B cell (primary cell): ENCODE measurements at regions not wholly inside any gene's neighbourhood (a gene's known extent, or its start where the extent isn't known, plus 50 kb on each side); places are given as distances from the start of the nearest gene placed in this dataset.

Source experiments
- ATAC-seq: fragments of 200-7000 bp; cut with Tn5 transposase; one replicate; pipeline ENCODE4 v1.10.0; 2021; ENCODE audit warnings: low read depth, mild to moderate bottlenecking, moderate number of reproducible peaks, moderate library complexity
- CTCF ChIA-PET: fragments of 350-600 bp; sonication (Branson Sonifier 250); formaldehyde crosslinking; loops from one replicate; lab custom pipeline; 2021; ENCODE audit warnings: antibody characterized with exemption, inconsistent platforms; lab: Charles Lee
- POLR2A ChIA-PET: fragments of 350-600 bp; sonication (Branson Sonifier 250); formaldehyde crosslinking; loops from one replicate; lab custom pipeline; 2021; ENCODE audit warnings: antibody characterized with exemption; lab: Charles Lee
- DNase-seq: peaks from one replicate; pipeline ENCODE4 v3.0.0; 2013
- H2AFZ ChIP-seq: 2 replicates; pipeline ENCODE4 v1.6.1; 2012; ENCODE audit warnings: mild to moderate bottlenecking, low read depth, low read length; ENCODE audit not compliant: insufficient read depth, poor library complexity, severe bottlenecking
- H3K27ac ChIP-seq, 2 donors: 1 replicate in 1 of 2; 2 replicates in 1 of 2; pipeline ENCODE4 v1.5.1; 2012 to 2013; ENCODE audit warnings: low read length in 2 of 2, mild to moderate bottlenecking in 2 of 2, moderate library complexity in 1 of 2
- H3K27me3 ChIP-seq, 4 experiments: fragments of 200-600 bp in 1 of 4; sonication (generic) in 1 of 4; replicated peaks in 1 of 4; 1 replicate in 2 of 4; 2 replicates in 2 of 4; pipeline versions ENCODE4 v1.6.1 to v1.7.0; 2013 to 2016; ENCODE audit warnings: low read length in 3 of 4, mild to moderate bottlenecking in 2 of 4, mixed read lengths in 1 of 4, moderate library complexity in 1 of 4; ENCODE audit not compliant: insufficient read depth in 4 of 4, control insufficient read depth in 3 of 4; ENCODE audit errors: control extremely low read depth in 1 of 4
- H3K36me3 ChIP-seq, 2 experiments: replicated peaks in 1 of 2; 1 replicate in 1 of 2; 2 replicates in 1 of 2; pipeline versions ENCODE4 v1.6.1 to v1.7.1; 2013; ENCODE audit warnings: low read length in 1 of 2; ENCODE audit not compliant: insufficient read depth in 2 of 2, control insufficient read depth in 1 of 2; ENCODE audit errors: control extremely low read depth in 1 of 2, extremely low read depth in 1 of 2
- H3K4me1 ChIP-seq, 2 donors: fragments of 200-600 bp in 1 of 2; sonication (generic) in 1 of 2; 1 replicate in 1 of 2; 2 replicates in 1 of 2; pipeline versions ENCODE4 v1.5.1 to v1.6.1; 2013 to 2017; ENCODE audit warnings: low read length in 2 of 2; ENCODE audit not compliant: control insufficient read depth in 2 of 2, insufficient read depth in 2 of 2
- H3K4me2 ChIP-seq: replicated peaks from 2 replicates; pipeline ENCODE3; 2012; ENCODE audit warnings: mild to moderate bottlenecking, low read depth, low read length; ENCODE audit not compliant: poor library complexity, severe bottlenecking
- H3K4me3 ChIP-seq, 5 experiments: fragments of 200-600 bp in 1 of 5; sonication (generic) in 1 of 5; 1 replicate in 3 of 5; 2 replicates in 2 of 5; pipeline versions ENCODE4 v1.5.1 to v1.7.0; 2011 to 2016; ENCODE audit warnings: low read length in 4 of 5, mild to moderate bottlenecking in 4 of 5, low read depth in 2 of 5, control low read depth in 1 of 5, moderate library complexity in 1 of 5; ENCODE audit not compliant: insufficient read depth in 1 of 5; ENCODE audit errors: control extremely low read depth in 1 of 5, extremely low read depth in 1 of 5
- H3K79me2 ChIP-seq: fragments of 200-600 bp; sonication (generic); one replicate; pipeline ENCODE4 v1.6.0; 2016; ENCODE audit warnings: low read length; ENCODE audit not compliant: control insufficient read depth, insufficient read depth
- H3K9ac ChIP-seq: fragments of 200-600 bp; sonication (generic); 2 replicates; pipeline ENCODE4 v1.6.1; 2017; ENCODE audit warnings: mild to moderate bottlenecking, low read length, moderate library complexity
- H3K9me3 ChIP-seq, 3 donors: one replicate each; pipeline versions ENCODE4 v1.6.1 to v1.7.1; 2013; ENCODE audit warnings: low read length in 2 of 3; ENCODE audit not compliant: control insufficient read depth in 2 of 3, insufficient read depth in 1 of 3; ENCODE audit errors: control extremely low read depth in 1 of 3
- H4K20me1 ChIP-seq: 2 replicates; pipeline ENCODE4 v1.6.0; 2012; ENCODE audit warnings: mild to moderate bottlenecking, low read length; ENCODE audit not compliant: insufficient read depth, control insufficient read depth, poor library complexity, severe bottlenecking
- H3K27ac Mint-ChIP-seq: one replicate; pipeline ENCODE4 v1.8.0; 2021; ENCODE audit warnings: mixed read lengths
- H3K27me3 Mint-ChIP-seq: one replicate; pipeline ENCODE4 v1.8.0; 2021; ENCODE audit warnings: mixed read lengths
- H3K4me1 Mint-ChIP-seq: one replicate; pipeline ENCODE4 v1.8.0; 2021; ENCODE audit warnings: mixed read lengths
- H3K4me3 Mint-ChIP-seq: one replicate; pipeline ENCODE4 v1.8.0; 2021; ENCODE audit warnings: mixed read lengths
- H3K9me3 Mint-ChIP-seq: one replicate; pipeline ENCODE4 v1.8.0; 2022; ENCODE audit warnings: mixed read lengths; ENCODE audit not compliant: insufficient read depth
- EZH2 ChIP-seq: IDR thresholded peaks from 2 replicates; pipeline ENCODE4 v1.6.1; 2012; ENCODE audit warnings: borderline replicate concordance, low read depth, mild to moderate bottlenecking, moderate library complexity, low read length; ENCODE audit not compliant: insufficient read depth, poor library complexity, severe bottlenecking
- WGBS: methylation state at CpG from one replicate; pipeline ENCODE4 v1.1.5; 2013; ENCODE audit warnings: missing lambda C conversion rate; ENCODE audit not compliant: insufficient coverage; 5-methylcytosine and 5-hydroxymethylcytosine counted together
- intact Hi-C: fragments of 100-400 bp; cut with micrococcal nuclease; formaldehyde crosslinking; loops from one replicate; pipeline ENCODE4 v1.10.0; 2022
- TF ChIP-seq, protein P1 (sequence below): fragments of 200-600 bp; IDR thresholded peaks from one replicate; pipeline ENCODE4 v1.8.0; 2022; ENCODE audit warnings: antibody characterized with exemption, mild to moderate bottlenecking

DNA sequence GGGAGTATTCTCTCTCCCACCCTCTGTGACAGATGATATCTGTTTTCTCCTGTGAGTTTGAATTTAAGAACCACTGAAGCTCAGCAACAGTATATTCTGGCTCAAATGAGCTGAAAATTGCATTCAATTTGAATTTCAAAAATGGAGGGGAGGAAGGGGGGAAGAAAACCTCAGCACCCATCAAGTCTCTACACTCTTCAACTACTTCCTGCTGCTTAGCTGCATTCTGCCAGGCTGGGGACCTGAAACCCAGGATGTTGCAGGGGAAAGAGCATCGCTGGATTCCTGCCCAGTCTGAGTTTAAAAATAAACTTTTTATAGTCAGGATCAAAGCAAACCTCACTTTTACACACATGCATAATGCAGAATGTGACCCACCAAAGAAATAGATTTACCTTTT is 214.3 kb upstream of the ESRRG start:
- no peak overlapping the region for H3K4me3 ChIP-seq
- TF ChIP-seq, protein P1, sequence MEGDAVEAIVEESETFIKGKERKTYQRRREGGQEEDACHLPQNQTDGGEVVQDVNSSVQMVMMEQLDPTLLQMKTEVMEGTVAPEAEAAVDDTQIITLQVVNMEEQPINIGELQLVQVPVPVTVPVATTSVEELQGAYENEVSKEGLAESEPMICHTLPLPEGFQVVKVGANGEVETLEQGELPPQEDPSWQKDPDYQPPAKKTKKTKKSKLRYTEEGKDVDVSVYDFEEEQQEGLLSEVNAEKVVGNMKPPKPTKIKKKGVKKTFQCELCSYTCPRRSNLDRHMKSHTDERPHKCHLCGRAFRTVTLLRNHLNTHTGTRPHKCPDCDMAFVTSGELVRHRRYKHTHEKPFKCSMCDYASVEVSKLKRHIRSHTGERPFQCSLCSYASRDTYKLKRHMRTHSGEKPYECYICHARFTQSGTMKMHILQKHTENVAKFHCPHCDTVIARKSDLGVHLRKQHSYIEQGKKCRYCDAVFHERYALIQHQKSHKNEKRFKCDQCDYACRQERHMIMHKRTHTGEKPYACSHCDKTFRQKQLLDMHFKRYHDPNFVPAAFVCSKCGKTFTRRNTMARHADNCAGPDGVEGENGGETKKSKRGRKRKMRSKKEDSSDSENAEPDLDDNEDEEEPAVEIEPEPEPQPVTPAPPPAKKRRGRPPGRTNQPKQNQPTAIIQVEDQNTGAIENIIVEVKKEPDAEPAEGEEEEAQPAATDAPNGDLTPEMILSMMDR: no peak
- TF ChIP-seq EZH2: no peak
- no peaks in the 10 kb centered on the region for H3K79me2 ChIP-seq
- POLR2A ChIA-PET: no interaction called here
- no peak overlapping the region for H3K4me3 Mint-ChIP-seq
- CTCF ChIA-PET: interaction anchor here (0.7 kb wide), 1 partner anchor 1364 kb away, joined by 3 read pairs; no protein-coding TSS in a partner anchor
- H3K4me1 ChIP-seq: no peaks in the 10 kb centered on the region
- H3K27me3 Mint-ChIP-seq: no peaks in the 10 kb centered on the region
- ATAC-seq (no peak), DNase-seq (no peak)
- H3K9ac ChIP-seq: no peak overlapping the region
- 67% methylated on average over 1 of the region's 1 CpG for WGBS
- H3K9me3 ChIP-seq: no peaks in the 10 kb centered on the region
- H3K36me3 ChIP-seq: no peaks in the 10 kb centered on the region
- intact Hi-C loops: no loop called here
- H2AFZ ChIP-seq: no peak overlapping the region
- no peak overlapping the region for H3K4me2 ChIP-seq
- H3K27ac Mint-ChIP-seq: no peak overlapping the region
- no peaks in the 10 kb centered on the region for H3K27me3 ChIP-seq
- H4K20me1 ChIP-seq: no peaks in the 10 kb centered on the region
- H3K4me1 Mint-ChIP-seq: no peaks in the 10 kb centered on the region
- no peaks in the 10 kb centered on the region for H3K9me3 Mint-ChIP-seq
- H3K27ac ChIP-seq: no peak overlapping the region

DNA sequence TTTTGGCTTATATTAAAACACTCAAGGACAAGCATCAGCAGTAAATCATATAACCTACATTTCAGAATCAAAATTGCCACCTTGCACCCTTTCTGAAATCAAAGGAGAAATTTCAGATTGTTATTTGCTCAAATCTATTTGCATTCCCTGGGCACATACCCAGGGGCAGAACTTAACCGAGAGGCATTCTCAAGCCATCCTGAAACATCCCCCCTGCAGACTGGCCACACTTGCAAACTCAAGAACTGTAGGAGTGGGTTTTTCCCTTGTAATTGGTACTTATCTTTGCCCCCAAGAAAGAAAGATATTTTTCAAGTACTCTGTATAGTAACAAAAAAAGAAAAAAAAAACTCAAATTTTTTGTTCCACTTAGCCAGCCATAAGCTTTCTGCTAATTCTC is 213.6 kb upstream of the ESRRG start:
- no peaks in the 10 kb centered on the region for H4K20me1 ChIP-seq
- no peaks in the 10 kb centered on the region for H3K27me3 ChIP-seq
- Mint-ChIP-seq H3K9me3 (no peaks in the 10 kb centered on the region), H3K27ac (no peak overlapping the region), H3K27me3 (no peaks in the 10 kb centered on the region), H3K4me1 (no peaks in the 10 kb centered on the region), H3K4me3 (no peak overlapping the region)
- ChIA-PET CTCF (no interaction called here), POLR2A (no interaction called here)
- no peak overlapping the region for H3K4me3 ChIP-seq
- no peak overlapping the region for H2AFZ ChIP-seq
- no peaks in the 10 kb centered on the region for H3K9me3 ChIP-seq
- no CpG with 5 or more reads among the region's 1 CpG for WGBS
- intact Hi-C loops: no loop called here
- ATAC-seq: no peak
- no peaks in the 10 kb centered on the region for H3K4me1 ChIP-seq
- no peak overlapping the region for H3K4me2 ChIP-seq
- H3K9ac ChIP-seq: no peak overlapping the region
- H3K27ac ChIP-seq: no peak overlapping the region
- no peaks in the 10 kb centered on the region for H3K36me3 ChIP-seq
- H3K79me2 ChIP-seq: no peaks in the 10 kb centered on the region
- TF ChIP-seq EZH2: no peak
- TF ChIP-seq, protein P1: no peak
- DNase-seq: no peak
